GM19035 (cell line): ENCODE measurements at regions not wholly inside any gene's neighbourhood (a gene's known extent, or its start where the extent isn't known, plus 50 kb on each side); places are given as distances from the start of the nearest gene placed in this dataset.
"Not testable (repeated sequence)": the region's sequence is repeated elsewhere in the genome, so short reads cannot be mapped to it uniquely, and the experiment has no call there.

Experiments used
- ATAC-seq: cut with Tn5 transposase; IDR thresholded peaks from one replicate; pipeline ENCODE4 v1.9.1; 2021; ENCODE audit not compliant: unreplicated experiment

- no peak for ATAC-seq
These were observed 72.5 kb upstream of the KIAA0040 start for GRCh38 chr1:175265091-175265490.

- no peak for ATAC-seq
These were observed 70.0 kb upstream of the KIAA0040 start for GRCh38 chr1:175262621-175263020.

- not testable (repeated sequence) for ATAC-seq
These were observed 63.7 kb upstream of the KIAA0040 start for GRCh38 chr1:175256246-175256645.

- ATAC-seq = no peak
These were observed 61.6 kb upstream of the KIAA0040 start for GRCh38 chr1:175254190-175254589.

GRCh38 chr1:175252561-175252960 is 60.0 kb upstream of the KIAA0040 start:
- peak; percentile 76 for ATAC-seq

- no peak for ATAC-seq
These were observed 57.5 kb upstream of the KIAA0040 start for GRCh38 chr1:175250027-175250426.

- ATAC-seq = not testable (repeated sequence)
These were observed 55.5 kb upstream of the KIAA0040 start for GRCh38 chr1:175248036-175248435.

GRCh38 chr1:175247056-175247455 is 54.5 kb upstream of the KIAA0040 start:
- not testable (repeated sequence) for ATAC-seq

- no peak for ATAC-seq
These were observed 52.7 kb upstream of the KIAA0040 start for GRCh38 chr1:175245324-175245723.

GRCh38 chr1:175244206-175244605 is 51.6 kb upstream of the KIAA0040 start:
- ATAC-seq = no peak
